ENCODE measurements at regions not wholly inside any gene's neighbourhood (a gene's known extent, or its start where the extent isn't known, plus 50 kb on each side); places are given as distances from the start of the nearest gene placed in this dataset.

DNA sequence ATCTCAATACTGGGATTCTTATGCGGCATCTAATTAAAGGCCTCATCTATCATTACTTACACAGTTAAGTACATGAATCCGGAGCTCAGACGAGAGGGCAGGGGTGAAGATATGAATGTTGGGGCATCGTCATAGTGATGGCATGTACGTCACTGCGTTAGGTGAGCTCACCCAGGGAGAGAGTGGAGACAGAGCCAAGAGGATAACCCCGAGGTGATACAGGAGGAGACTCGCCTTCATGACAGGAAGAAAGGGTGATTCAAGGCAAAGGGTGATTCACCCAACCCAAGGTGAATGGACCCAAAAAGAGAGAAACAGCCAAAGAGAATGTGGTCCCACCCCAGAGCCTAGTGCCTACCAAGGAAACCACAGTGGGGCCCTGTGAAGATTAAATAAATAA is 132.9 kb upstream of the BLID start:
- Histone ChIP-seq H3K4me3 (no peak overlapping the region), H3K27me3 (no peaks in the 10 kb centered on the region), H3K9me3 (no peaks in the 10 kb centered on the region), H3K27ac (no peak overlapping the region), H3K4me1 (peaks cover 0 to 8% (median 0%) of the 10 kb centered on the region in 4 donors), H3K36me3 (no peaks in the 10 kb centered on the region)
- TF ChIP-seq POLR2A (IDR thresholded peaks at IDR 0.05) (no peak), CTCF (IDR thresholded peaks at IDR 0.05) (no peak), EP300 (IDR thresholded peaks at IDR 0.05) (no peak)
- DNase-seq (ENCODE audit: low spot score in 2 of 2), result no peak
- 89 to 93% methylated on average over 8 of the region's 8 CpGs for WGBS, 2 donors

- no peak overlapping the region for H3K4me3 ChIP-seq
- 54 to 55% methylated on average over 4 of the region's 4 CpGs for WGBS, 2 donors
- no peaks in the 10 kb centered on the region for H3K9me3 ChIP-seq
- TF ChIP-seq EP300 (IDR thresholded peaks at IDR 0.05) (no peak), POLR2A (IDR thresholded peaks at IDR 0.05) (no peak), CTCF (IDR thresholded peaks at IDR 0.05) (no peak)
- H3K36me3 ChIP-seq, result no peaks in the 10 kb centered on the region
- H3K4me1 ChIP-seq, result peaks cover 0 to under 1% (median 0%) of the 10 kb centered on the region in 4 donors
- no peaks in the 10 kb centered on the region for H3K27me3 ChIP-seq
- no peak overlapping the region for H3K27ac ChIP-seq
- no peak for DNase-seq (ENCODE audit: low spot score in 2 of 2)
These were observed 132.1 kb upstream of the BLID start for GRCh38 chr11:122248131-122248530.

- Histone ChIP-seq H3K4me3 (no peak overlapping the region), H3K4me1 (no peaks in the 10 kb centered on the region), H3K27me3 (no peaks in the 10 kb centered on the region), H3K9me3 (no peaks in the 10 kb centered on the region), H3K27ac (no peak overlapping the region), H3K36me3 (no peaks in the 10 kb centered on the region)
- DNase-seq (ENCODE audit: low spot score in 2 of 2), result no peak
- TF ChIP-seq EP300 (IDR thresholded peaks at IDR 0.05) (no peak), POLR2A (IDR thresholded peaks at IDR 0.05) (no peak), CTCF (IDR thresholded peaks at IDR 0.05) (no peak)
- 78 to 84% methylated on average over 2 of the region's 2 CpGs for WGBS, 2 donors
These were observed 130.9 kb upstream of the BLID start for GRCh38 chr11:122246874-122247273.

DNA sequence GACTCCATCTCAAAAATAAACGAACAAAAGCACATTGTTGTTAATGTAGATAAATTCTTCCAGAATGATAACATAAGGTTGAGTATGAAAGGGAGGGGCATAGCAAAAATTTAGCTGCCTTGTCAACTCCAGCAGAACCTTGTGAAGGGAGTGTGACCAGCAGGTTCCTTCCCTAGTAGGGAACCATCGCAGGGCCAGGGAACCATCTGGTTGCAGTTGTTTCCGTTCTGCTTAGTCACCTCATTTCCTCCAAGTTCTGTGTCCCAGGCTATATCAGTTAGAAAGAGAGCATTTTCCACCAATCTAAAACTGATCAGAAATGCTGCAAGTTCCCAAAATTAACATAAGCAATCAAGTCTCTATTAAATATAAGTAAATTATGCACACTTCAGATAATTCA is 126.7 kb upstream of the BLID start:
- WGBS, 2 donors, result 71 to 77% methylated on average over 3 of the region's 3 CpGs
- H3K36me3 ChIP-seq, result no peaks in the 10 kb centered on the region
- no peaks in the 10 kb centered on the region for H3K9me3 ChIP-seq
- no peak overlapping the region for H3K27ac ChIP-seq
- no peak for DNase-seq (ENCODE audit: low spot score in 2 of 2)
- no peaks in the 10 kb centered on the region for H3K27me3 ChIP-seq
- no peak overlapping the region for H3K4me3 ChIP-seq
- H3K4me1 ChIP-seq, result no peaks in the 10 kb centered on the region
- TF ChIP-seq CTCF (IDR thresholded peaks at IDR 0.05) (no peak), EP300 (IDR thresholded peaks at IDR 0.05) (no peak), POLR2A (IDR thresholded peaks at IDR 0.05) (no peak)

DNA sequence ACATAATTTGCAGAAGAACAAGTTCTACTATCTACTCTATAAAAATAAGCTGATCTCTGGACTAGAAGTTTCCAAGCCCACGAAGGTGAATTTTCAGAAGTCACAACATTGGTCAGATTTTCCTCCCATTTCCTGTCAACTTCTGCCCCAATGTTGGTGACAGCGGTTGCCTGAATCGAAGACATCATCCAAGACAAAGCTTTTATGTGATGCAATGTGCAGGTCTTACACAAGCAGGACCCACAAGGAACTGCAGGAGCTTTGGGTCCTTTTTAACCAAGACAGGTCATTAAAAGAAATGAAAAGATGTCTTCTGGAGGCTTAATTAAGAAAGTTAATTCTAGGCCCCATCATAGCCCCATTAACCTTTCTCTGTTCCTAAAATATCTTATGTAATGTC is 125.6 kb upstream of the BLID start:
- Histone ChIP-seq H3K27me3 (no peaks in the 10 kb centered on the region), H3K9me3 (no peaks in the 10 kb centered on the region), H3K27ac (no peak overlapping the region), H3K4me1 (no peaks in the 10 kb centered on the region), H3K36me3 (no peaks in the 10 kb centered on the region), H3K4me3 (no peak overlapping the region)
- TF ChIP-seq POLR2A (IDR thresholded peaks at IDR 0.05) (no peak), EP300 (IDR thresholded peaks at IDR 0.05) (no peak)
- DNase-seq (ENCODE audit: low spot score in 2 of 2), result no peak
- 83 to 85% methylated on average over 3 of the region's 3 CpGs for WGBS, 2 donors

GRCh38 chr11:122240638-122241037 is 124.6 kb upstream of the BLID start:
- TF ChIP-seq POLR2A (IDR thresholded peaks at IDR 0.05) (no peak), EP300 (IDR thresholded peaks at IDR 0.05) (no peak), CTCF (IDR thresholded peaks at IDR 0.05) (no peak)
- Histone ChIP-seq H3K36me3 (no peaks in the 10 kb centered on the region), H3K4me1 (no peaks in the 10 kb centered on the region), H3K9me3 (no peaks in the 10 kb centered on the region), H3K27me3 (no peaks in the 10 kb centered on the region), H3K27ac (no peak overlapping the region), H3K4me3 (no peak overlapping the region)
- WGBS, 2 donors, result 59 to 69% methylated on average over 3 of the region's 3 CpGs
- no peak for DNase-seq (ENCODE audit: low spot score in 2 of 2)

Measured in tibial nerve (tissue), 4 donors.